ENCODE measurements at regions not wholly inside any gene's neighbourhood (a gene's known extent, or its start where the extent isn't known, plus 50 kb on each side); places are given as distances from the start of the nearest gene placed in this dataset.

- Histone ChIP-seq H3K4me3 (no peak overlapping the region), H3K4me1 (peaks cover 0 to 10% (median 2%) of the 10 kb centered on the region in 3 donors), H3K9me3 (no peaks in the 10 kb centered on the region), H3K27ac (no peak overlapping the region), H3K36me3 (no peaks in the 10 kb centered on the region), H3K27me3 (peaks cover 97% of the 10 kb centered on the region)
- TF ChIP-seq, protein P1, sequence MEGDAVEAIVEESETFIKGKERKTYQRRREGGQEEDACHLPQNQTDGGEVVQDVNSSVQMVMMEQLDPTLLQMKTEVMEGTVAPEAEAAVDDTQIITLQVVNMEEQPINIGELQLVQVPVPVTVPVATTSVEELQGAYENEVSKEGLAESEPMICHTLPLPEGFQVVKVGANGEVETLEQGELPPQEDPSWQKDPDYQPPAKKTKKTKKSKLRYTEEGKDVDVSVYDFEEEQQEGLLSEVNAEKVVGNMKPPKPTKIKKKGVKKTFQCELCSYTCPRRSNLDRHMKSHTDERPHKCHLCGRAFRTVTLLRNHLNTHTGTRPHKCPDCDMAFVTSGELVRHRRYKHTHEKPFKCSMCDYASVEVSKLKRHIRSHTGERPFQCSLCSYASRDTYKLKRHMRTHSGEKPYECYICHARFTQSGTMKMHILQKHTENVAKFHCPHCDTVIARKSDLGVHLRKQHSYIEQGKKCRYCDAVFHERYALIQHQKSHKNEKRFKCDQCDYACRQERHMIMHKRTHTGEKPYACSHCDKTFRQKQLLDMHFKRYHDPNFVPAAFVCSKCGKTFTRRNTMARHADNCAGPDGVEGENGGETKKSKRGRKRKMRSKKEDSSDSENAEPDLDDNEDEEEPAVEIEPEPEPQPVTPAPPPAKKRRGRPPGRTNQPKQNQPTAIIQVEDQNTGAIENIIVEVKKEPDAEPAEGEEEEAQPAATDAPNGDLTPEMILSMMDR (IDR thresholded peaks at IDR 0.05), result no peak
- TF ChIP-seq POLR2AphosphoS5 (IDR thresholded peaks at IDR 0.05), result no peak
- ATAC-seq, result no peak
- WGBS, 2 donors (ENCODE audit: low coverage in 1 of 2), result 54 to 72% methylated on average over 4 of the region's 4 CpGs
Measured at GRCh38 chr1:38781872-38782617, 77.5 kb downstream of the RRAGC start.

- Histone ChIP-seq H3K27ac (no peak overlapping the region), H3K36me3 (no peaks in the 10 kb centered on the region), H3K4me1 (peaks cover 0 to 10% (median 2%) of the 10 kb centered on the region in 3 donors), H3K27me3 (peaks cover 97% of the 10 kb centered on the region), H3K4me3 (no peak overlapping the region), H3K9me3 (no peaks in the 10 kb centered on the region)
- TF ChIP-seq POLR2AphosphoS5 (IDR thresholded peaks at IDR 0.05) (no peak), POLR2A (IDR thresholded peaks at IDR 0.05) (no peak), EP300 (IDR thresholded peaks at IDR 0.05) (no peak)
- TF ChIP-seq, protein P1 (IDR thresholded peaks at IDR 0.05), result no peak
- 62% methylated on average over 4 of the region's 4 CpGs; no CpG with 5 or more reads in 1 of the 2 donors for WGBS, 2 donors (ENCODE audit: low coverage in 1 of 2)
- ATAC-seq, result no peak
Measured at GRCh38 chr1:38780133-38780532, 79.4 kb downstream of the RRAGC start.

- H3K27me3 ChIP-seq, result peaks cover 96% of the 10 kb centered on the region
- no peak for TF ChIP-seq POLR2AphosphoS5 (IDR thresholded peaks at IDR 0.05)
- no peak for TF ChIP-seq EP300 (IDR thresholded peaks at IDR 0.05)
- no peak for TF ChIP-seq POLR2A (IDR thresholded peaks at IDR 0.05)
- TF ChIP-seq, protein P1 (IDR thresholded peaks at IDR 0.05), result no peak
- peaks cover 0 to 10% (median 2%) of the 10 kb centered on the region in 3 donors for H3K4me1 ChIP-seq
- H3K36me3 ChIP-seq, result no peaks in the 10 kb centered on the region
- no peak overlapping the region for H3K27ac ChIP-seq
- WGBS, 2 donors (ENCODE audit: low coverage in 1 of 2), result 65 to 83% methylated on average over 3 to 5 of the region's 5 CpGs
- no peak for ATAC-seq
- no peaks in the 10 kb centered on the region for H3K9me3 ChIP-seq
- no peak overlapping the region for H3K4me3 ChIP-seq
Measured at GRCh38 chr1:38779491-38779890, 80.1 kb downstream of the RRAGC start.

- Histone ChIP-seq H3K27me3 (peaks cover 86% of the 10 kb centered on the region), H3K4me1 (peaks cover 0 to 4% (median 0%) of the 10 kb centered on the region in 3 donors), H3K36me3 (no peaks in the 10 kb centered on the region), H3K9me3 (no peaks in the 10 kb centered on the region), H3K4me3 (no peak overlapping the region), H3K27ac (no peak overlapping the region)
- no peak for TF ChIP-seq POLR2A (IDR thresholded peaks at IDR 0.05)
- TF ChIP-seq POLR2AphosphoS5 (IDR thresholded peaks at IDR 0.05), result no peak
- TF ChIP-seq EP300 (IDR thresholded peaks at IDR 0.05), result no peak
- ATAC-seq, result no peak
- WGBS, 2 donors (ENCODE audit: low coverage in 1 of 2), result 0% methylated on average over 1 of the region's 1 CpG
Measured at GRCh38 chr1:38778521-38778920, 81.1 kb downstream of the RRAGC start.

DNA sequence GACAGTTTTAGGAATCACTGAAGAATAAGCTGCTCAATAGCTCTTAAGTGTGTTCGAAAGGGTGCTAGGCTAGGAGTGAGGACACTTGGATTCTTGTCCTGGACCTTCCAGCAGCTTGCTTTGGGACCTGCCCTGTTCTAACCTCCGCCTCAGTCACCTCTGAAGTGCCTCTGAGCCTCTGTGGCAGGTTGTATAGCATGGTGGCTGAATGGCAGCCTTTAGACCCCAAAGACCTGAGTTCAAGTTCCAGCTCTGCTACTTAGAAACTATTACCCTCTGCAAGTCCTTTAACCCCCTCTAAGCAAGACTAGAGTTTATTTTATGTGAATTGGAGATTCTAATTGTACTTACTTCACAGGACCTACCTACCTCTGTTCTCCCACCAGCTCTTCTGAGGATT is 81.5 kb downstream of the RRAGC start:
- H3K9me3 ChIP-seq, result no peaks in the 10 kb centered on the region
- no peaks in the 10 kb centered on the region for H3K36me3 ChIP-seq
- 67 to 70% methylated on average over 2 of the region's 2 CpGs for WGBS, 2 donors (ENCODE audit: low coverage in 1 of 2)
- no peak for TF ChIP-seq EP300 (IDR thresholded peaks at IDR 0.05)
- TF ChIP-seq POLR2AphosphoS5 (IDR thresholded peaks at IDR 0.05), result no peak
- H3K27ac ChIP-seq, result no peak overlapping the region
- no peak for ATAC-seq
- H3K27me3 ChIP-seq, result peaks cover 82% of the 10 kb centered on the region
- H3K4me1 ChIP-seq, result no peaks in the 10 kb centered on the region
- no peak overlapping the region for H3K4me3 ChIP-seq

DNA sequence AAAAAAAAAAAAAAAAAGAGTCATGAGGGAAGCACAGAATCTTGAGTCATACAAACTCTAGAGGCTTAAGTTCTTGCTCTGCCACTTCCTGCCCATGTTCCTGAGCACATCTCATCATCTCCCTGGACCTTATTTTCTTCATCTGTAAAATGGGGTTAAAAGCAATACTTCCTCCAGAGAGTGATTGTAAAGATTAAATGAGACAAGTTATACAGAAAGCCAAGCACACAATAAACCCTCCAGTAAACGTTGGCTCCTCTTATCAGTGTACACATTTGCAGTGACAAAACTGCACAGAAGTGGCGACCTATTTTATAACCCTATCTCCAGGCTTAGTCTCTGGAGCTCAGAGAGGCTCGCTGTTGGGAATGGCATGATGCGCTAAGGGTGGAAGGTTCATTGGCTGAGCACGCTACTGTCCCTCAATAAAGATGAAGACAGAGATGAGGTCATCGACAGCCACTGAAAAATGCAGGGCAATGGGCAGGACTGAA is 82.1 kb downstream of the RRAGC start:
- Histone ChIP-seq H3K9me3 (no peaks in the 10 kb centered on the region), H3K36me3 (no peaks in the 10 kb centered on the region), H3K27ac (no peak overlapping the region), H3K4me1 (no peaks in the 10 kb centered on the region), H3K4me3 (no peak overlapping the region), H3K27me3 (peaks cover 76% of the 10 kb centered on the region)
- WGBS, 2 donors (ENCODE audit: low coverage in 1 of 2), result 54 to 60% methylated on average over 3 to 6 of the region's 6 CpGs
- no peak for ATAC-seq
- TF ChIP-seq POLR2AphosphoS5 (IDR thresholded peaks at IDR 0.05) (no peak), POLR2A (IDR thresholded peaks at IDR 0.05) (no peak), EP300 (IDR thresholded peaks at IDR 0.05) (no peak)
- TF ChIP-seq, protein P1 (IDR thresholded peaks at IDR 0.05), result no peak
